Neuron (in vitro differentiated cells): ENCODE measurements at regions not wholly inside any gene's neighbourhood (a gene's known extent, or its start where the extent isn't known, plus 50 kb on each side); places are given as distances from the start of the nearest gene placed in this dataset.
"Not testable (repeated sequence)": the region's sequence is repeated elsewhere in the genome, so short reads cannot be mapped to it uniquely, and the experiment has no call there.

Source experiments
- H2AFZ ChIP-seq: one replicate; pipeline ENCODE4 v1.6.1; 2013; ENCODE audit warnings: low read depth, mild to moderate bottlenecking, inconsistent platforms, low read length, moderate library complexity
- H3K27me3 ChIP-seq: one replicate; pipeline ENCODE4 v1.6.1; 2013; ENCODE audit warnings: low read length; ENCODE audit not compliant: insufficient read depth
- H3K36me3 ChIP-seq: one replicate; pipeline ENCODE4 v1.6.1; 2013; ENCODE audit warnings: low read length; ENCODE audit not compliant: insufficient read depth
- H3K4me1 ChIP-seq: one replicate; pipeline ENCODE4 v1.6.1; 2013; ENCODE audit warnings: low read length; ENCODE audit not compliant: insufficient read depth
- H3K4me3 ChIP-seq: 2 replicates; pipeline ENCODE4 v1.5.1; 2013; ENCODE audit warnings: mild to moderate bottlenecking, low read length, moderate library complexity
- H3K9me3 ChIP-seq: one replicate; pipeline ENCODE4 v1.6.1; 2013; ENCODE audit warnings: low read length

- H3K36me3 ChIP-seq, result no peaks in the 10 kb centered on the region
- no peaks in the 10 kb centered on the region for H3K27me3 ChIP-seq
- H2AFZ ChIP-seq, result no peak overlapping the region
- H3K4me3 ChIP-seq, result no peak overlapping the region
- H3K9me3 ChIP-seq, result no peaks in the 10 kb centered on the region
- no peaks in the 10 kb centered on the region for H3K4me1 ChIP-seq
These were observed 261.8 kb upstream of the NRXN1 start for GRCh38 chr2:51293566-51294200.

- Histone ChIP-seq H3K27me3 (no peaks in the 10 kb centered on the region), H3K9me3 (no peaks in the 10 kb centered on the region), H3K4me3 (no peak overlapping the region), H3K4me1 (no peaks in the 10 kb centered on the region), H2AFZ (no peak overlapping the region), H3K36me3 (no peaks in the 10 kb centered on the region)
These were observed 260.0 kb upstream of the NRXN1 start for GRCh38 chr2:51291762-51292551.

GRCh38 chr2:51290725-51291124 is 258.8 kb upstream of the NRXN1 start:
- Histone ChIP-seq H2AFZ (no peak overlapping the region), H3K9me3 (no peaks in the 10 kb centered on the region), H3K4me1 (no peaks in the 10 kb centered on the region), H3K36me3 (no peaks in the 10 kb centered on the region), H3K4me3 (no peak overlapping the region), H3K27me3 (no peaks in the 10 kb centered on the region)

- no peaks in the 10 kb centered on the region for H3K4me1 ChIP-seq
- no peaks in the 10 kb centered on the region for H3K9me3 ChIP-seq
- H3K36me3 ChIP-seq, result no peaks in the 10 kb centered on the region
- H3K4me3 ChIP-seq, result no peak overlapping the region
- no peaks in the 10 kb centered on the region for H3K27me3 ChIP-seq
- H2AFZ ChIP-seq, result no peak overlapping the region
These were observed 257.1 kb upstream of the NRXN1 start for GRCh38 chr2:51289045-51289444.

GRCh38 chr2:51268191-51268590 is 236.3 kb upstream of the NRXN1 start:
- Histone ChIP-seq H3K4me1 (no peaks in the 10 kb centered on the region), H2AFZ (no peak overlapping the region), H3K4me3 (no peak overlapping the region), H3K36me3 (no peaks in the 10 kb centered on the region), H3K27me3 (no peaks in the 10 kb centered on the region), H3K9me3 (no peaks in the 10 kb centered on the region)

- Histone ChIP-seq H3K9me3 (no peaks in the 10 kb centered on the region), H3K4me1 (no peaks in the 10 kb centered on the region), H2AFZ (no peak overlapping the region), H3K4me3 (no peak overlapping the region), H3K36me3 (no peaks in the 10 kb centered on the region), H3K27me3 (no peaks in the 10 kb centered on the region)
These were observed 233.6 kb upstream of the NRXN1 start for GRCh38 chr2:51265539-51265938.

- no peaks in the 10 kb centered on the region for H3K27me3 ChIP-seq
These were observed 232.0 kb upstream of the NRXN1 start for GRCh38 chr2:51263951-51264350.

GRCh38 chr2:51263101-51263500 is 231.2 kb upstream of the NRXN1 start:
- H3K36me3 ChIP-seq, H3K27me3 ChIP-seq, H2AFZ ChIP-seq, H3K4me3 ChIP-seq, H3K4me1 ChIP-seq, H3K9me3 ChIP-seq: not testable (repeated sequence)

More at GRCh38 chr2:51263951-51264350, 232.0 kb upstream of the NRXN1 start:
- Histone ChIP-seq H3K36me3 (no peaks in the 10 kb centered on the region), H3K4me3 (no peak overlapping the region), H3K9me3 (no peaks in the 10 kb centered on the region), H3K4me1 (no peaks in the 10 kb centered on the region), H2AFZ (no peak overlapping the region)

GRCh38 chr2:51258301-51258700 is 226.4 kb upstream of the NRXN1 start:
- Histone ChIP-seq H3K27me3 (no peaks in the 10 kb centered on the region), H2AFZ (no peak overlapping the region), H3K4me1 (no peaks in the 10 kb centered on the region), H3K4me3 (no peak overlapping the region), H3K36me3 (no peaks in the 10 kb centered on the region), H3K9me3 (no peaks in the 10 kb centered on the region)

- no peaks in the 10 kb centered on the region for H3K27me3 ChIP-seq
- H2AFZ ChIP-seq, result no peak overlapping the region
- no peaks in the 10 kb centered on the region for H3K36me3 ChIP-seq
- H3K4me1 ChIP-seq, result no peaks in the 10 kb centered on the region
- H3K9me3 ChIP-seq, result no peaks in the 10 kb centered on the region
- H3K4me3 ChIP-seq, result no peak overlapping the region
These were observed 224.8 kb upstream of the NRXN1 start for GRCh38 chr2:51256736-51257135.

- no peaks in the 10 kb centered on the region for H3K4me1 ChIP-seq
- H2AFZ ChIP-seq, result no peak overlapping the region
- no peaks in the 10 kb centered on the region for H3K9me3 ChIP-seq
- H3K36me3 ChIP-seq, result no peaks in the 10 kb centered on the region
- H3K27me3 ChIP-seq, result no peaks in the 10 kb centered on the region
- no peak overlapping the region for H3K4me3 ChIP-seq
These were observed 219.4 kb upstream of the NRXN1 start for GRCh38 chr2:51251356-51251755.

GRCh38 chr2:51247252-51247805 is 215.4 kb upstream of the NRXN1 start:
- no peaks in the 10 kb centered on the region for H3K27me3 ChIP-seq
- no peak overlapping the region for H3K4me3 ChIP-seq
- H3K36me3 ChIP-seq, result no peaks in the 10 kb centered on the region
- H3K4me1 ChIP-seq, result no peaks in the 10 kb centered on the region
- no peak overlapping the region for H2AFZ ChIP-seq
- no peaks in the 10 kb centered on the region for H3K9me3 ChIP-seq

GRCh38 chr2:51243892-51244535 is 212.1 kb upstream of the NRXN1 start:
- H2AFZ ChIP-seq, result no peak overlapping the region
- no peaks in the 10 kb centered on the region for H3K9me3 ChIP-seq
- H3K4me1 ChIP-seq, result no peaks in the 10 kb centered on the region
- H3K27me3 ChIP-seq, result no peaks in the 10 kb centered on the region
- H3K36me3 ChIP-seq, result no peaks in the 10 kb centered on the region
- no peak overlapping the region for H3K4me3 ChIP-seq
